HG03558 (cell line): ENCODE measurements at regions not wholly inside any gene's neighbourhood (a gene's known extent, or its start where the extent isn't known, plus 50 kb on each side); places are given as distances from the start of the nearest gene placed in this dataset.

Experiments used
- ATAC-seq: cut with Tn5 transposase; IDR thresholded peaks from one replicate; pipeline ENCODE4 v1.9.1; 2021; ENCODE audit warnings: moderate number of reproducible peaks; ENCODE audit not compliant: unreplicated experiment; ENCODE audit errors: extremely low read depth

DNA sequence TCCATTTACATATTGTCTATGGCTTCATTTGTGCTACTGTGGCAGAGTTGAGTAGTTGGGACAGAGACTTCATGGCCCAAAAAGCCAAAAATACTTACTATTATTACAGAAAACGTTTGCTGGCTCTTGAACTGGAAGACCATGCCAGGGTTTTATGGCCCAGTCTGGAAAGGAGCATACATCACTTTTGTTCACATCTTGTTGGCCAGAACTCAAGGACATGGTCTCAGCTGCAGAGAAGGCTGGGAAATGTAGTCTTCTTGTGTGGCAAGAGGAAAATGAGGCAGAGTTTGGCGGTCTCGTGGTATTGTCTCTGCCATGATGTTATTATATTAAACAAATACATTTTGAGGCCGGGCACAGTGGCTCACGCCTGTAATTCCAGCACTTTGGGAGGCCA lies 509.6 kb downstream of the MED13L start:
- no peak for ATAC-seq

DNA sequence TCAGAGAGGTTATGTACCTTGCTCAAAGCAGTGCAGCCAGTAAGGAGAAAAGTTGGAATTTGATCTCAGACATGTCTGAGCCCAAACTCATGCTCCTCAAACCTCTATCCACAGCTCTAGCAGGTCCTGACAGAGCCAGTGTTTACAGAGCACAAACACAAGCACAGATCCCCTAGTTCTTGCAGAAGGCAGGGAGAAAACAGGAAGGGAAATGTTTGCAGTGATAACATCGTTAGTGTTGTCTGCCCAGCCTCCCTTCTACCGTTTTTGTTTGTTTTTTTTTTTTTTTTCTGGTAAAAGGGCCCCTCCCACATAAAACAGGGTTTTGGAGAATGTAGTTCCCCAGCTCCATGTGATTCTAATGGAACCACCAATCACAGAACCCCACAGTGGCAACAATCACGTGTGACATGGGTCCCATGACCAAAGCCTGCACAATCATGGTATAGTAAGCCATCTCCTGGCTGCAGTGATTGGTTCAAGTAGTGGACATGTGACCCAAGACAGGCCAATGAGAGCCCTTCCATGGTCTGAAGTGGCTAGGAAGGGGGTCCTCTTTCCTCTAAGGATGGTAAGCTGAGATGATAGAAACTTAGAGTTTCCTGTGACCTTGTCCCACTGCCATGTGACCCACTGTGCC lies 513.4 kb downstream of the MED13L start:
- ATAC-seq = no peak

DNA sequence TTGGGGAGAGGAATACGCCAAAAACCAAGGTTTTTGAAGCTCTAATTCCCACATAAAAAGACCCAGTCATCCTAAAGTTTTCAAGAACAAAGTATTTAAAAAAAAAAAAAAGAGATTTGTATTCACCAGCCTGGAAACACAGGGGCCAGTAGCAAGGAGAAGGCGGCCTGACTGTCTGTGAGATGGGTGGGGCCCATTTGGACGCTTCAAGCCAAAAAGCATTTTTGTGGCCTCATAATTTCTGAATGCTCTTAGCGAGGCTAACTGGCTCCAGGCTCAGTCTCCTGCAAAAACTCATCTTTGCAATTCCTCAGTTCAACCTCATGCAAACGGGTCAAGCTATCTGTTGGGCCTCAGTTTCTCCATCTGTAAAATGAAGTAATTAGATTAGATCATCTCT lies 514.1 kb downstream of the MED13L start:
- ATAC-seq = no peak

DNA sequence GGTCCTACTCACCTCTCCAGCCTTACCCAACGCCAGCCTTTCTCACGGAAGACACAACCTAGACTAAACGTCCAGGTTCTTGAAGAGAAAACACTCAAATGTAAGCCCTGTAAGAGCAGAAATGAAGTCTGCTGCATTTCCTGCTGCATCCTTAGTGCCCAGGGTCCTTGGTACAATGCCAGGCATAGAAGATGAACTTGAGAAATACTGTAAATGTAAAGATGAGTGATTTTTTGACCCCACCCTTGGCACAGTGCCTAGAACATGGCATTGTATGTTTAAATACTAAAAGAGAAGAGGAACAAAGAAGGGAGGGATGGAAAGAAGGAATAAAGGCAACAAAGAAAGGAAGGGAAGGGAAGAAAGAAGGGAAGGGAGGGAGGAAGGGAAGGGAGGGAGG lies 514.6 kb downstream of the MED13L start:
- no peak for ATAC-seq

DNA sequence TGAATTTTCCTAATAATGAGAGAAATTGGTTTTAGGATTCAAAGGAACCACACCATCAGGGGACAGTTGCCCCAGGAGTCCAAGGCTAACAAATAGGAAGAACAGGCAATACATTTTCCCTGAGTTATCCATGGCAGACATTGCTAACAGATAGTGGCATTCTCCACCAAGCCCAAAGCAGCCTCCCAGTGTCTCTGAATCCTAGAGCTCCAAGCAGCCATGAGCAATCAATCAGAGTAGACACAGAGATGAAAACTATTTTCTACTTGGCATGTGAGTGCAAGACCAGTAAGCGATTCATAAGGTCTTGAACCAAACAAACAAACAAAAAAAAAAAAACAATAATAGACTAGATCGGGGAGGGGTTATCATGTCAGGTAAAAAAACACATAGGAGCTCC lies 515.7 kb downstream of the MED13L start:
- ATAC-seq = no peak

DNA sequence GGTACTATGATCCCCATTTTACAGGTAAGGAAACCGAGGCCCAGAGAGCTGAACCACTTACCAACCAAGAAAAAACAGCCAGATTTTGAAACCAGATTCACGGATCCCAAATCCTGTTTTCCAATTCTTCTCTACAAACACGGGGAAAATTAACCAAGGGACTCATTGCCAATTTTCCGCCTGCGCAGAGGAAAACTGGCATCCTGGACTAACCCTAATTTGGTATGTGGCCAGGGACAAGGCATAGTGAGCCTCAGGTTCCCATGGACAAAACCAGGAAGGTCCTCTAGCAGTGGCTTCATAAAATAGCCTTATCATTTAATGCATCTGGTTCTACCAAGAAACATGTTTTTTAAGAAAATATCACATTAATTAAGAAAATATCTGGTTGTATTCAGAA lies 517.3 kb downstream of the MED13L start:
- no peak for ATAC-seq

DNA sequence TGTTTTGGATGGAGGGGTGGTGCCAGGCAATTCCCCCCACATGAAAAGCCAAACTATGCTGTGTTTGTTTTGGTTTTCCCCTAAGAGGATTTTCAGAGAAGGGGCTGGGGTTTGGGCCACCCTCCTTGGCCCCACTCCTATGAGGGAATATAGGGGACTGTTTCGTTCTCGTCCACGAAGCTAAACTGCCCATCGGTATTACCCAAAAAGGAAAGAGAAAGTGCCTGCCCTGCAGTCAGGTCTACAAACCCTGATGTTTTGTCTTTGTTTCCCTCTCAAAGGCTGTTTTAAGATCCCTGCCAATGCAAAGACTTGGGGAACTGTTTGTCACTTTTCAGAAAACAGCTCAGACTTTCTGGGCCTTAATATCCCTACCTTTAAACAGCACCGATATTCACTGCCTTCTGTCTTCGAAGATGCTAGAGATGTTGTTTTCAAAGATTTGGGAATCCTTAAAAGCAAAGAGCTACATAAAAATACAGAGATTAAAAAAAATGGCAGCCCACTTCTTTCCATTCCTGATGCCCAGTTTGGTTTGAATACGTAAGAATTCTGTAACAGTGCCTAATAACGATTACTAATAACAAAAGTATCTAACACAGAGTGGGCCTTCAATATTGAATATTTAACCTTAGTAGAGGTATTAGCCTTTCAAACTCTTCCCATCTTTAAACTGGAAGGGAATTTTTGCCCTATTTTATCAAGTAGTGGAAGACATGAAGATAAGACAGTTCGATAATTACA lies 518.4 kb downstream of the MED13L start:
- no peak for ATAC-seq

DNA sequence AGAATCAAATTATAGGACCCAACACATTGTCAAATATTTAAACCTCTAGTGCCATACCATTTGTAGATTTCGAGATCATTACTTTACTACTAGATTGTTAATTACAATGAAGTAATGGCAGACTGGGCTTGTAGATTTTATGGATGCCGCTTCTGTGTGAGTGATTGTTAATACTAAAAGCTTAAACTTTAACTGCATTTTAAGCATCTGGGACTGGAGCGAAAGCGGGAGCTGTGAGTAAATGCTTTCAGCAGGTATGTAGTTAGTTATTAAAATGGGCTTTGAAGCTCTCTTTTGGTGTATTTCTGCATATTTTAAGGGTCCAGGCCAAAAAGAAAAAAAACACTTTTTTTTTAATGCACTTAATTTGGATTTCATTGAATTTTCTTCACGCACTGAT lies 519.3 kb downstream of the MED13L start:
- no peak for ATAC-seq

DNA sequence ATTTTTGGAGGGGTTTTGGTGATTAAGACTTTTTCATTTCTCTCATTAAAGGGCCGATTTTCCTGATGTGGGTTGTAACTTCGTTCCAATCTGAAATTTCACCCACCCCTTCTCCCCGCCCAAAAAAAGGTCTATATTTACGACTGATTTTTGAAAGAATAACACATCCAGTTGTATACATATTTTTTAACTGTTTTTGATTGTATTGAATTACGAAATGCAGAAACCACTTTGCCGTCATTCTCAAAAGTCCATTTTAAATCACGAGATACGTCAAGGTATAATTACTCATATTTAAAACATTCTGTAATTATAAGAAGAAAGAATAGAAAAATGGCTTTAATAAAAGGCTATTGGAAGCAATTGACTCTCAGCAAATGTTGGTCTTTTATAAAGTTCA lies 520.7 kb downstream of the MED13L start:
- no peak for ATAC-seq

DNA sequence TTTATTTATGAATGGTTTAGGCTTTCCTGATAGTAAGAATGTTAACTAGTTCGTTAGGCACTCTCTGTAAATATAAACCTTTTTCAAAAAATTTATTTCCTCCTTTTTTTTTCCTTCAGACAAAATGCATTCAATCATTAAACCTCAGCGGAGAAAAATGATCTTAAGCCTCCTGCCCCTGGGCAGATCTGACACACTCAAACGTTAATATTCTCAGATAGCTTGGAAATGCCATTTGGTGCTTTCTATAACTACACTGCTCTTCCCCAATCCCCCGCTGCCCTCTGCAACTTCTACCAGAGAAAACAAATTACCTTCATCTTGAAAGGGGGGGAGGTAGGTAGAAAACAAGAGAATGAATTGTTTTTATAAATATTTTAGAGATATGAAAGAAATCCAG lies 521.2 kb downstream of the MED13L start:
- ATAC-seq = no peak

DNA sequence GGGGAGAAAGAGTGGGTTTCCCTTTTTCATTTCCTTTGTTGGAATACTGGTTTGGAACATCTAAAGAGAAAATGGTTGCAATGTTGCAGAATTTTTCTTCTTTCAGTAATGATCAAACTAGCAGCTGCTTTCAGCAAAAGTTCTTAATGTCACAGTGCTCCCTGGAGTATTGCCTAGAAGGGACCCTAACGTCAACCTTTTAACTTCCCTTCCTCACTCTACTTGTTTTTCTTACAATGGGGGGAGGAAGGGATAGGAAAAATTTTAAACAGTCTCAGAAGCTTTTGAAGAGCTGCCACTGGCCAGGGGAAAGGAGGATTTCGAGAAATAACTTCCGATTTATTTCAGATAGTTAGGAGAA lies 521.8 kb downstream of the MED13L start:
- no peak for ATAC-seq

DNA sequence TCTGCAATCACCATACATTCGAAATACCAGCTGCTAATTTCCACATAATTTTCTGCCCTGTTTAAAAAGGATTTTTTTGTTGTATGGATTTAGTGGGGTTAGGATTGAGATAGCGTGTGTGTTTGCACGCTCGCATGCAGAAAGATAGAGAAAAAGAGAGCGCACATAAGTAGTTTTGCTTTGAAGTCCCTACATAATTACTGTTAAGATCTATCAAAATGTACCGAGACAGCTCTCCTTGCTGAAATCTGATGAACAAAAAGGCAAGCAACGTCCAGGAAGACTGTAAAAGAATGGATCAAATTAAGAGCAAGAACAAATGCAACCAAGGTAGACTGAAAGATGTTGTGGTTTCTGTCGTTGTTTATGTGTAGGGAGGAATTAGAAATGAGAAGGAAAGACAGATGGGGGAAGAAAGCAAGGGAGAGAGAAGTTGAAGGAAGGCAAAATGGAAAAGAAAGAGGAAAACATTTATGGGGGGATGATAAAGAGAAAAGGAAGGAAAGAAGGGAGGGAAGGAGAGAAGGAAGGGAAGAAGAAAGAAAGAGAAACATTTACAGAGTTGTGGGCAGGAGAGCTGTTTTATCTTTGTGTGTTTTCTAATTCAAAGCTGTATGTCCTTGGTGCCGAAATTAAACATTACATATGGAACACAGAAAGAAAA lies 522.3 kb downstream of the MED13L start:
- ATAC-seq = no peak

DNA sequence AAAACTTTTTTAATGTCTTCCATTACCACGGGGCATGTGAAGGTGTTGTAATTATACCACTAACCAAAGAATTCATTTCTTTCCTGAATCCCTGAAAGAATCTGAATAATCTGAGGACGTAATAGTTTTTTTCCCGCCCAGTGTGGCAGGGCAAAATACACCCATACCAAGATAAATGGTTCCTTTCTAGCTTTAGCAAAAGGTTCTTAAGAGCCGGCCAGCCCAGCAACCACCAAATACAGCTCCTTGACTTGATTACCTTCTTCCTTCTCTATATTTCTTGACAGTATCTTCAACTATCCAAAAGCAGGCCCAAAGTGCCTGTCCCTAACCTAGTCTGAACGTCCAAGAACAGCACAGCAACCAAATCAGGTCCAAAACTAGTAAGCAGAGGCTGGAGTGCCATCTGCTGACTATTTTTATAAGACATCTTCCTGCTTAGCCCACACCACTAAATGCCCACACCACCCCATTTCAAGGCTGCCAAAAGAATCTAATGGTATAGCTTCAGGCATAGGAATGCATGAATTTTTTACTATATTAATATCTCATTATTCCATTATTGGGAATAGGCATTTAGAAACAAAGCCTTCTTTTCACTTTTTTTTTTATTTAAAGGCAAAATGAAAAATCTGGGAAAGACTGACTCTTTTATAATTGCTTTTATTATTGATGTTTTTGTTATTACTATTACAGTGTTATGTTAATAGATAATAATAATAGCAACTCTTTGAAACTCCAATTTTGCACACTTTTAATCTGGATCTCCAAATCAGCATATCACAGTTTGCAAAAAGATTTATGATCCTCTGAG lies 524.4 kb downstream of the MED13L start:
- ATAC-seq = no peak

DNA sequence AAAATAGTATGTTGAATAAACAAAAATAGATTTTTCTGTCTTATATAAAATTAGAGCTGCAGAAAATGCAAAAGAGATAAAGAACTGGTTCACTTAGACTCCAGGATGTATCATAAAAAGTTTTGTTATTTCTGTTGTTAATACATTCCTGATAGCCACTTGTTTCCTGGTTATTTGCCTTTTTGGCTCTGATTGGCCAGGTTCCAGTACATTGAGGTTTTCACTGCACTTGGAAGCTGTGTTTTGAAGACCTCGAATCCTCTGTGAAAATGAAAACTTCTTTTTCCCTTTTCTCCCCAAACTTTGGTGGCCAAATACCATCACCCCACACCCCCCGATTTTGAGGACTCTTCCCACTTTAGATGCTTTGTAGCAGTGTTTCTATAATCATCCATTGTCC lies 525.3 kb downstream of the MED13L start:
- ATAC-seq = no peak

DNA sequence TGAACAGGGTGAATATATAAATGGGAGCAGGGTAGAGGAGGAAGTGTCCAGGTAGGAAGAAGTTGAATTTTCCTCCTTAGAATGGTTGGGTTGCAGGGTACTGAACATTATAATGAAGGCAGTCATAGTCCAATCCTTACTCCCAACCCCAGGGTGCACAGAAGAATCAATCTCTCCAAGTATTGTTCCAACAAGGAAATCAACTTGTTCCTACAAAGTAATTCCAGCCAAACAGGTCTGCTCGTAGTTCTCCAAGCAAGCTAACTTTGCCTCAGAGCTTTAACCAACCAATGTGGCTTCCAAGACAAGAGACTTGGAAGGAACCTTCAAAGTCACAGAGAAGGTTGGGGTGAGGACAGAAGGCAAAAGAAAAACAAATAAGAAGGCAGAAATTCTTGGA lies 527.2 kb downstream of the MED13L start:
- no peak for ATAC-seq

DNA sequence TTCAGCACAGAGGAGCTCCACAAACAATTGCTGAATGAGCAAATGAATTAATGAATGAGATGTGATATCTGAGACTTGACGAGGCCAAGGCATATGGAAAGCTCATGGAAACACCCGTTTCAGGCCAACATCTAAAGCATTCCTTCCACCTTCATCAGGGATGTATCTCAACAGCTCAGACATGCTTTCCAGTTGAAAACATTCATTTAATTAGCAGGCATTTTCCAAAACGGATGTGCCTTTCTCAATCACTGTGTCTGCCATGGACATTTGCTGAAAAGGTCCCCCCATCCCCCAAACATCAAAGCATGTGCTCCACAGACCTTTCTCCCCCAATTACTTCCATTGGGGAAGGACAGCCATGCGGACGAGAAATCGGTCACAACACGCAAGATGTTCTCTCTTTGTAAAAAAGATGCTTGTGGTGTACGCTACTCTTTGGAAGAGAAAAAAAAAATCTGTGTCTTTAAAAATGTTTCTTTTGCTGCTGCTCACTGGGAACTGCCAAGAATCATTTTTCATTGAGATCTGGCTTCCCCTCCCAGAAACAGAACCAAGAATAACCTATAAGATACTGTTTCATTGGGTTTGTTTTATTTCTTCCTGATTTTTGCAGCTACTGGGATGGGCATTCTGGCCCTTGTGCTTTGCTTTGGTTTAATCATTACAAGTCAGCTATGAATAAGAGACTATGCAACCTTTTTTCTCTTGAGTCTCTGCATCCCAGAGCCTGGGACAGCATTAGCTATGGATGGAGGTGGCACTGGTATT lies 528.2 kb downstream of the MED13L start:
- no peak for ATAC-seq

DNA sequence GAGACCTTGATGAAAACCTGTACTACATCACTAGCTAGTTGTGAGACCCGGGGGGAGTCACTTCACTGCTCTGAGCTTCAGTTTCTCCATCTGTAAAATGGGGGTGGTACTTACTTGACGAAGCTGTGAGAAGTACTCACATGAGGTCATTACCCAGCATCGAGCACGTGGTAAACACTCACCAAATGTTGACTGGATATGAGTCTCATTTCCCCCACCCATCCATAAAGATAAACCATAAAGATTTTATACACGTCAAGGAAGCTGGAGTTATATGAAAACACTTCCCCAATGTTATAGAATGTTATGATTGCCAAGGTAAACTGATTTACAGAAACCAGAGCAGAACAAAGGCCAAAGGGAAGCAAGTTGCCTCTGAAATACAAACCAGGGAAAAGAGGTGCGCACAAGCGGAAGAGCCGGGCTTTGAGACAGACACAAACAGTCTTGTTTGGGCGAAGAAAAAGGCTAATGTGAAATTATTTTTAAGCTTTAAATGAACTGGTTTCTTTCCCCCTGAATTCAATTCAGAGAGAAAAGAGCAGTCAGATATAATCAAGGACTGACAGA lies 536.8 kb downstream of the MED13L start:
- ATAC-seq = no peak

DNA sequence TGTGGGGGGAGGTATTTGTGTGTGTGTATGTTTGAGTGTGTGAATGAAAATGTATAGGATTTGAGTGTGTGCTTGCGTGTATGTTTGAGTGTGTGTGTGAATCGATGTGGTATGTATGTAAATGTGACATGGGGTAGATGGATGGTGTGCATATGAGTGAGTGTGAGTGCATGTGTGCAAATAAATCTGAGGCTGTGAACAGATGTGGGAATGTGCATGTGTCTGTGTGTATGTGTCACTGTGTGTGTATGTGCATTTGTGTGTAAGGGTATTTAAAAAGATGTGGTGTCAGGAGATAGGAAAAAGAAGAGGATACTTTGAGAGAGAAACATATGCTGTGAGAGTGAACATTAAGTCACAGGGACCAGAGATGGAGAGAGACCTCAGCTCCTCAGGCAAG lies 539.6 kb downstream of the MED13L start:
- no peak for ATAC-seq

DNA sequence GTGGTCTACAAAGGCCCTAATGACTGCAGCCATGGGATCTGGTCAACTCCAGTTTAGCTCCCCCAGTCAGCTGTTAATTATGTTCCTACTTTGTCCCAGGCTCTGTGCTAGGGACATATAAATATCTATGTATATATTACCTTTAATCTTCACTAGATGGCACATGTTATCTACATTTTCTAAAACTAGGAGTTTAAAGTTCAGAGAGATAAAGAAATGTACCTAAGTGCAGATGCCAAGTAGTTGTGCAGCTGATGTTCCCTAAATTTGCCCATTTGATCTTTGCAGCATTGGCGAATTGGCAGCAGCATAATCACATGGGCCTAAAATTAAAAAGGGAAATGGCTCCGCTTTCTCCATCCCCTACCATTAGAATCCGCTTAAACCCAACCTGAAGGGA lies 541.1 kb downstream of the MED13L start:
- ATAC-seq = no peak

DNA sequence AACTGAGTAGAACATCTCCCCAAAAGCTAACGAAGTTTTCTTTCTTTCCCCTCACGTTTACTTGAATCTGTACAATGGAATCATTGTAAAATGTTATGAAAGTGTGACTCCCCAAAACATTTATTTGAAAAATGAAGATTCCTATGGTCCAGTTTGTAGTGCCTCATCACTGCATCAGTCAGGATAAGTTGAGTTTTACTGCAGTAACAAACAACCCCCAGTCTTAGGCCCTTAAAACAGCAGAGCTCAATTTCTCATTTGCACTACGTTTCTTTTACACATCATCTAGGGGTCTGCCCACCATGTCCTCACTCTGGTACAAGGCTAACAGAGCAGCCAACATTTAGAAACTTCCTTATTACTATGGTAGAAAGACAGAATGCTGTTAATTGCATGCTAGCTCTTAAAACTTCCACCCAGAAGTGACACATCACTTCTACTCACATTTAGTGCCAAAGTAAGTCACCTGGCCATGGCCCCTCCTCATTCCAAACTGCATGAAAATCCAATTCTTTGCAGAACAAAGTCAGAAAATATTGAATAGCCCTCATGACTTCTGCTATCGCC lies 546.4 kb downstream of the MED13L start:
- no peak for ATAC-seq
